Sigmoid colon (tissue), 3 donors: ENCODE measurements at regions not wholly inside any gene's neighbourhood (a gene's known extent, or its start where the extent isn't known, plus 50 kb on each side); places are given as distances from the start of the nearest gene placed in this dataset.

ENCODE experiments used
- POLR2A ChIP-seq, 2 donors: fragments of 450-650 bp; IDR thresholded peaks; one replicate each; pipeline ENCODE4 v1.6.1; 2016; ENCODE audit warnings: antibody characterized with exemption in 2 of 2, mild to moderate bottlenecking in 2 of 2, moderate library complexity in 2 of 2
- TF ChIP-seq, protein P1 (sequence below), 4 experiments: fragments of 450-650 bp in 3 of 4; fragments of 200-600 bp in 1 of 4; IDR thresholded peaks; one replicate each; pipeline ENCODE4 v1.5.1; 2016 to 2019; ENCODE audit warnings: antibody characterized with exemption in 4 of 4, mild to moderate bottlenecking in 3 of 4, moderate library complexity in 2 of 4

GRCh38 chr14:27608377-27608776, 1010.5 kb upstream of the NOVA1 start:
- TF ChIP-seq, protein P1, sequence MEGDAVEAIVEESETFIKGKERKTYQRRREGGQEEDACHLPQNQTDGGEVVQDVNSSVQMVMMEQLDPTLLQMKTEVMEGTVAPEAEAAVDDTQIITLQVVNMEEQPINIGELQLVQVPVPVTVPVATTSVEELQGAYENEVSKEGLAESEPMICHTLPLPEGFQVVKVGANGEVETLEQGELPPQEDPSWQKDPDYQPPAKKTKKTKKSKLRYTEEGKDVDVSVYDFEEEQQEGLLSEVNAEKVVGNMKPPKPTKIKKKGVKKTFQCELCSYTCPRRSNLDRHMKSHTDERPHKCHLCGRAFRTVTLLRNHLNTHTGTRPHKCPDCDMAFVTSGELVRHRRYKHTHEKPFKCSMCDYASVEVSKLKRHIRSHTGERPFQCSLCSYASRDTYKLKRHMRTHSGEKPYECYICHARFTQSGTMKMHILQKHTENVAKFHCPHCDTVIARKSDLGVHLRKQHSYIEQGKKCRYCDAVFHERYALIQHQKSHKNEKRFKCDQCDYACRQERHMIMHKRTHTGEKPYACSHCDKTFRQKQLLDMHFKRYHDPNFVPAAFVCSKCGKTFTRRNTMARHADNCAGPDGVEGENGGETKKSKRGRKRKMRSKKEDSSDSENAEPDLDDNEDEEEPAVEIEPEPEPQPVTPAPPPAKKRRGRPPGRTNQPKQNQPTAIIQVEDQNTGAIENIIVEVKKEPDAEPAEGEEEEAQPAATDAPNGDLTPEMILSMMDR (IDR thresholded peaks at IDR 0.05): no peak
- TF ChIP-seq POLR2A (IDR thresholded peaks at IDR 0.05): no peak
